COR-L47 (cell line): ENCODE measurements at regions not wholly inside any gene's neighbourhood (a gene's known extent, or its start where the extent isn't known, plus 50 kb on each side); places are given as distances from the start of the nearest gene placed in this dataset.

ENCODE experiments used
- DNase-seq: peaks from one replicate; lab custom pipeline; 2025; lab: John Stamatoyannopoulos, UW

GRCh38 chrX:39144956-39145355 lies 343.7 kb downstream of the MID1IP1 start:
- DNase-seq, result no peak

GRCh38 chrX:39145859-39146258 lies 344.6 kb downstream of the MID1IP1 start:
- DNase-seq, result no peak

- DNase-seq, result peak; percentile 25
These were observed 348.5 kb downstream of the MID1IP1 start for GRCh38 chrX:39149761-39150160.

- no peak for DNase-seq
These were observed 349.0 kb downstream of the MID1IP1 start for GRCh38 chrX:39150220-39150619.

GRCh38 chrX:39150621-39151020 lies 349.4 kb downstream of the MID1IP1 start:
- no peak for DNase-seq

- DNase-seq, result peak; percentile 91
These were observed 350.9 kb downstream of the MID1IP1 start for GRCh38 chrX:39152106-39152649.

- no peak for DNase-seq
These were observed 354.8 kb downstream of the MID1IP1 start for GRCh38 chrX:39156051-39156450.

GRCh38 chrX:39157006-39157405 lies 355.7 kb downstream of the MID1IP1 start:
- no peak for DNase-seq

GRCh38 chrX:39157796-39158195 lies 356.5 kb downstream of the MID1IP1 start:
- no peak for DNase-seq

- DNase-seq, result peak; percentile 36
These were observed 357.8 kb downstream of the MID1IP1 start for GRCh38 chrX:39158801-39159657.

- no peak for DNase-seq
These were observed 358.8 kb downstream of the MID1IP1 start for GRCh38 chrX:39159921-39160507.

- no peak for DNase-seq
These were observed 360.5 kb downstream of the MID1IP1 start for GRCh38 chrX:39161611-39162255.

GRCh38 chrX:39162322-39162735 lies 361.1 kb downstream of the MID1IP1 start:
- no peak for DNase-seq

- no peak for DNase-seq
These were observed 362.4 kb downstream of the MID1IP1 start for GRCh38 chrX:39163581-39164126.

- DNase-seq, result no peak
These were observed 363.0 kb downstream of the MID1IP1 start for GRCh38 chrX:39164212-39164611.

- DNase-seq, result no peak
These were observed 363.9 kb downstream of the MID1IP1 start for GRCh38 chrX:39165185-39165584.

GRCh38 chrX:39165773-39166172 lies 364.5 kb downstream of the MID1IP1 start:
- DNase-seq, result no peak

- no peak for DNase-seq
These were observed 366.5 kb downstream of the MID1IP1 start for GRCh38 chrX:39167791-39168190.

GRCh38 chrX:39168609-39169008 lies 367.4 kb downstream of the MID1IP1 start:
- no peak for DNase-seq

GRCh38 chrX:39169976-39170375 lies 368.7 kb downstream of the MID1IP1 start:
- DNase-seq, result no peak

GRCh38 chrX:39170464-39170863 lies 369.2 kb downstream of the MID1IP1 start:
- no peak for DNase-seq

- no peak for DNase-seq
These were observed 370.4 kb downstream of the MID1IP1 start for GRCh38 chrX:39171686-39172085.
